Raji (cell line): ENCODE measurements at regions not wholly inside any gene's neighbourhood (a gene's known extent, or its start where the extent isn't known, plus 50 kb on each side); places are given as distances from the start of the nearest gene placed in this dataset.

Source experiments
- POLR2A ChIP-seq: IDR thresholded peaks from 2 replicates; pipeline ENCODE4 v1.6.1; 2011; ENCODE audit warnings: low read depth, low read length, control low read depth; ENCODE audit not compliant: insufficient read depth

DNA sequence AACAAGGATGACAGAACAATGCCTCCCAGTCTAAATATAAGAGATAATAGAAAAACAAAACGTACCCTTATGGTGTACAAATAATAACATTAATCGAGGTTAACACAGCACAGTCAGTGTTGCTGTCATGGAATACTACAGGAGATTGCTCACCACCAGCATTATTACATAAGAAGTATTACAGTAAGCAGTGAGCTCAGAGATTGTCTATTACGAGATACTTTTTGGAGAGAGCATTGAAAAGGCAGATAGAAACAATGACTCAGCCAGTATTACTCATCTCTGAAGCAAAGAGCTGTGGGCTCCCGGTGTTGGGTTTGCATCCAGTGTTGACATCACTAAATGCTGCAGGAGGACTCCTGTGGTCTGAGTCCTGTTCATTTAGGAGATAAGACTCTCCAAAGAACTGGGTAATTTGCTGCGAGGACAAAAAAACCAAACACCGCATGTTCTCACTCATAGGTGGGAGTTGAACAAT lies 191.9 kb upstream of the SEMA6A start:
- TF ChIP-seq POLR2A: no peak

GRCh38 chr5:116765441-116765840 lies 190.8 kb upstream of the SEMA6A start:
- TF ChIP-seq POLR2A: no peak

- no peak for TF ChIP-seq POLR2A
Measured at GRCh38 chr5:116764941-116765340, 190.3 kb upstream of the SEMA6A start.

DNA sequence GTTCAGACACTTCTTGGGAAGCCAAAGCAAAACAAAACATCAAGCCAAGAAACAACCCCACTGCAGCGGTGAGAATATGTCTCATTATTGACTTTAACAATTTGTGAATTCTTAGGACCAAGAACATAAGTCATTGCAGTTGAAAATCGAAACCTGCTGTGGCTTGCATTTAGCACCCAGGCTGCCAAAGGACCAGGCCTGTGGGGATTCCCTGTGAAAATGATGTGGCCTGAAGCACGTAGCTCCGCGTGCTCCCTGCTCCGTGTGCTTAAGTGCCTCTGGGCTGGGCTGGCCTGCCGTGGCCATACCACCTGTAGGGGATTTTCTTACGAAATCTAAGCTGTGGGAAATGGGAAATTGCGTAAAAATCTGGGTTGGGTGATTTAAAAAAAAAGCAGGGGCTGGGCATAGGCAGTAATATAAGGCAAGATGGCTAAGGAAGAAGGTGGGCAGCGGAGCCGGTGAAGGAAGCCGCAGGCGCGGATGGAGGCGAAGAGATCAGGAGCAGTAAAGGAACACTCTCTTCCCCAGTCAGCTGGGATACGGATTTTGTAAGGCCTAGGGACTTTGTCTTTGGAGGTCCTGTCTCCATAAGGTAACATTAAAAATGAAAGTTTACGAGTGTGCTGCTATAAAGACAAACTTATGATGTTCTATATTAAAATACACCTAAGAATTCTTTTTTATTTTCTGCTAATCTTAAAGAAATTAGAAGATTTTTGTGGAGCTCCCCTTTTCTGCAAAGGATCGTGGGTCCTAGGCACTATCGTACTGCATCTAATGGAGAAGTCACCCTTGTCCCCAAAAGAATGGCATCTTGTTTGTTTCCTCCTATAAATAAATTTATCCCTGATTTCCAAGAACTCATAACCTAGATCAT lies 189.6 kb upstream of the SEMA6A start:
- no peak for TF ChIP-seq POLR2A

GRCh38 chr5:116759860-116760640 lies 185.4 kb upstream of the SEMA6A start:
- no peak for TF ChIP-seq POLR2A

DNA sequence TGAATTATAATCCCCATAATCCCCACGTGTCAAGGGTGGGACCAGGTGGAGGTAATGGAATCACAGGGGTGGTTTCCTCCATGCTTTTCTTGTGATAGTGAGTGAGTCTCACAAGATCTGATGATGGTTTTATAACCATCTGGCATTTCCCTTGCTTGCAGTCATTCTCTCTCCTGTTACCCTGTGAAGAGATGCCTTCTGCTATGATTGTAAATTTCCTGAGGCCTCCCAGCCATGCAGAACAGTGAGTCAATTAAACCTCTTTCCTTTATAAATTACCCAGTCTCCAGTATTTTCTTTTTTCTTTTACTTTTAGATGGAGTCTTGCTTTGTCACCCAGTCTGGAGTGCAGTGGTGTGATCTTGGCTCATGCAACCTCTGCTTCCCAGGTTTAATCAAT lies 182.7 kb upstream of the SEMA6A start:
- TF ChIP-seq POLR2A: no peak

DNA sequence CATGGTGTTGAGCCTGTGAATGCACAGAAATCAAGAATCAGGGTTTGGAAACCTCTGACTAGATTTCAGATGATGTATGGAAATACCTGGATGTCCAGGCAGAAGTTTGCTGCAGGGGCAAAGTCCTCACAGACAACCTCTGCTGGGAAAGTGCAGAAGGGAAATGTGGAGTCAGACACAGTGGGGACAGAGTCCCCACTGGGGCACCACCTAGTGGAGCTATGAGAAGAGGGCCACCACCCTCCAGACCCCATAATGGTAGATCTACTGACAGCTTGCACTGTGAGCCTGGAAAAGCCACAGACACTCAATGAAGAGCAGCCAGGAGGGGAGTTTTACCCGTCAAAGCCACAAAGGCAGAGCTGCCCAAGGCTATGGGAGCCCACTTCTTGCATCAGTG lies 181.9 kb upstream of the SEMA6A start:
- TF ChIP-seq POLR2A: no peak

- TF ChIP-seq POLR2A: no peak
Measured at GRCh38 chr5:116754556-116754955, 179.9 kb upstream of the SEMA6A start.

DNA sequence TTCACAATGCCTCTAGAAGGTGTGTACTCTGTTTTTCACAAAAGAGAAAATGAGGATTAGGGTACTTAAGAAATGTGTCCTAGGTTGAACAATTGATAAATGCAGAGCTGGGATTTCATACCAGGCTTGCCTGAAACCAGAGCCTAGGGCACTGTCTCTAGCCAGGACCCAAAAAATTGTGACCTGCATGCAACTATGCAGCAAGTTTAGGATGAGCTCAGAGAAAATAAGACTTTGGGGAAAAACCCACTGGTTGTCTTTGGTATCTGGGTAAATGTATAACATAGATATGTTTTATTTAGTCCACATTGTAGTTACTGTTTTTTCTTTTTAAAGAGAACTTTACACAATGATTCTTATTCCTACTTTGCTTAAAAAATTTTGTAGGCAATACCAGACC lies 177.1 kb upstream of the SEMA6A start:
- TF ChIP-seq POLR2A: no peak

GRCh38 chr5:116750631-116751580 lies 176.3 kb upstream of the SEMA6A start:
- TF ChIP-seq POLR2A: no peak

- TF ChIP-seq POLR2A: no peak
Measured at GRCh38 chr5:116747881-116748280, 173.3 kb upstream of the SEMA6A start.

GRCh38 chr5:116746668-116747067 lies 172.0 kb upstream of the SEMA6A start:
- TF ChIP-seq POLR2A: no peak

- no peak for TF ChIP-seq POLR2A
Measured at GRCh38 chr5:116740771-116741170, 166.1 kb upstream of the SEMA6A start.

DNA sequence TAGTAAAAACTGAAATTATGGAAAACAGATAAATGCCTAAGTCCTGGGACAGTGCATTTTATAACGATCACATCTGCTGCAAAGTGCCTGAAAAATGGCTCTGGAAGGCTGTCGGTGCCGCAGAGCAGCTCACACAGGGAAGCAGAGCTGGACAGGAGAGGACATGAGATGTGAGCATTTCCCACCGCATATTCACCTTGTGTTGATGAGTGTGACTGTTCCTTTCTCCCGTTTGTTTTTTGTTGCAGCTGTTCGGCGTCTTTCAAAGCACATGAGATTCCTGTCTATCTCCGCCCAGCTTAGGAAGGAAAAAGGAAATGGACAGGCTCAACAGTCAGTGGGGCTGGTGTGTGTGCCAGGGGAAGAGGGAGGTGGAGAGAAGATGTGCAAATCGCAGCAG lies 164.9 kb upstream of the SEMA6A start:
- no peak for TF ChIP-seq POLR2A

DNA sequence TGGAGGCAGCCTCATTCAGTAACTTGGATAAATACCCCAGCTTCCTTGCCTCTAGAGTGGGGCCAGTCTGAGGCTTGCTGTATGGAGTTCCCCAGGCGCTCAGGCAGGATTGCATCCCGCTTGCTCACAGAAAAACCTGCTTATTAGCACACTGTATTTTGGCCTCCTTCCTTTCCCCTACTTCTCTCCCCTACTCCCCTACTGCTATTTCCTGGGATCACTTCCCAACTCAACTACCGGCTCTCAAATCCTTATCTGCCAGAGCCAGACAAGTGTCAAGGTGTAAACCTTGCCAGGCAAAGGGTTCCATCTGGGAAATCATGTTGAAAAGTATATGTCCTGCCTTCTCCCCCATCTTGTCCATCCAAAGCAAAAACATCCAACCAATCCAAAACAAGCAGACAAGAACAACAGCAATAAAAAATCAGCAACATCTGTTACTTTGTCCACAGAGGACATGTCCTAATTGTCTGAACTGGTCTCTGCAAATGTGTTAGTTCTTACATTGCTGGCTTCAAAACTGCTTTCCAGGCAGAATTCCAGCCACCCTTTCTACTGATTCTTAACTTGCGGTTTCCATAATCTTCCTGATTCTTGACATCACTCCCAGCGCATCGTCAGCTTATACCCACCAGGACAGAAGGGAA lies 164.1 kb upstream of the SEMA6A start:
- no peak for TF ChIP-seq POLR2A

GRCh38 chr5:116738239-116738614 lies 163.6 kb upstream of the SEMA6A start:
- no peak for TF ChIP-seq POLR2A
